Lower lobe of right lung (tissue), 2 donors: ENCODE measurements at regions not wholly inside any gene's neighbourhood (a gene's known extent, or its start where the extent isn't known, plus 50 kb on each side); places are given as distances from the start of the nearest gene placed in this dataset.
A peak's percentile ranks its signal among the peaks of the same experiment; 100 is the strongest.
"Not testable (repeated sequence)": the region's sequence is repeated elsewhere in the genome, so short reads cannot be mapped to it uniquely, and the experiment has no call there.

ENCODE experiments used
- ATAC-seq, 2 donors: fragments of 200-7000 bp; cut with Tn5 transposase; one replicate each; pipeline ENCODE4 v1.9.1; 2020 to 2022; ENCODE audit warnings: mild to moderate bottlenecking in 2 of 2, moderate library complexity in 2 of 2
- DNase-seq: peaks from one replicate; pipeline ENCODE4 v3.0.0-alpha.2; 2020
- H3K27ac ChIP-seq: fragments of 200-600 bp; one replicate; pipeline ENCODE4 v1.8.0; 2022
- H3K27me3 ChIP-seq: fragments of 200-600 bp; one replicate; pipeline ENCODE4 v1.8.0; 2022; ENCODE audit warnings: low read depth
- H3K36me3 ChIP-seq: fragments of 200-600 bp; one replicate; pipeline ENCODE4 v1.8.0; 2022; ENCODE audit warnings: mild to moderate bottlenecking
- H3K4me1 ChIP-seq: fragments of 200-600 bp; one replicate; pipeline ENCODE4 v1.8.0; 2022
- H3K4me3 ChIP-seq: fragments of 200-600 bp; one replicate; pipeline ENCODE4 v1.8.0; 2022; ENCODE audit warnings: mild to moderate bottlenecking
- H3K9me3 ChIP-seq: fragments of 200-600 bp; one replicate; pipeline ENCODE4 v1.8.0; 2022
- intact Hi-C: fragments of 100-400 bp; cut with DNase I; formaldehyde crosslinking; loops from one replicate; pipeline ENCODE4 v1.11.0; 2022
- TF ChIP-seq, protein P1 (sequence below): fragments of 200-600 bp; IDR thresholded peaks from one replicate; pipeline ENCODE4 v1.8.0; 2022; ENCODE audit warnings: antibody characterized with exemption, mild to moderate bottlenecking
- donor health status: DM: no; HTN: yes; CAD: no; lungs with severe emphysema.

- no peak for ATAC-seq
Measured at GRCh38 chr7:98733036-98733435, 116.0 kb downstream of the NPTX2 start.

GRCh38 chr7:98735801-98736200 lies 118.7 kb downstream of the NPTX2 start:
- TF ChIP-seq, protein P1, sequence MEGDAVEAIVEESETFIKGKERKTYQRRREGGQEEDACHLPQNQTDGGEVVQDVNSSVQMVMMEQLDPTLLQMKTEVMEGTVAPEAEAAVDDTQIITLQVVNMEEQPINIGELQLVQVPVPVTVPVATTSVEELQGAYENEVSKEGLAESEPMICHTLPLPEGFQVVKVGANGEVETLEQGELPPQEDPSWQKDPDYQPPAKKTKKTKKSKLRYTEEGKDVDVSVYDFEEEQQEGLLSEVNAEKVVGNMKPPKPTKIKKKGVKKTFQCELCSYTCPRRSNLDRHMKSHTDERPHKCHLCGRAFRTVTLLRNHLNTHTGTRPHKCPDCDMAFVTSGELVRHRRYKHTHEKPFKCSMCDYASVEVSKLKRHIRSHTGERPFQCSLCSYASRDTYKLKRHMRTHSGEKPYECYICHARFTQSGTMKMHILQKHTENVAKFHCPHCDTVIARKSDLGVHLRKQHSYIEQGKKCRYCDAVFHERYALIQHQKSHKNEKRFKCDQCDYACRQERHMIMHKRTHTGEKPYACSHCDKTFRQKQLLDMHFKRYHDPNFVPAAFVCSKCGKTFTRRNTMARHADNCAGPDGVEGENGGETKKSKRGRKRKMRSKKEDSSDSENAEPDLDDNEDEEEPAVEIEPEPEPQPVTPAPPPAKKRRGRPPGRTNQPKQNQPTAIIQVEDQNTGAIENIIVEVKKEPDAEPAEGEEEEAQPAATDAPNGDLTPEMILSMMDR: no peak
- Histone ChIP-seq H3K4me3 (no peak overlapping the region), H3K27me3 (no peaks in the 10 kb centered on the region), H3K9me3 (no peaks in the 10 kb centered on the region), H3K36me3 (no peaks in the 10 kb centered on the region), H3K4me1 (no peaks in the 10 kb centered on the region), H3K27ac (no peak overlapping the region)
- DNase-seq: no peak
- ATAC-seq: no peak
- intact Hi-C loops: no loop called here

More at GRCh38 chr7:98733036-98733435, 116.0 kb downstream of the NPTX2 start:
- H3K36me3 ChIP-seq: no peaks in the 10 kb centered on the region
- H3K4me1 ChIP-seq: no peaks in the 10 kb centered on the region
- DNase-seq: no peak
- no peaks in the 10 kb centered on the region for H3K9me3 ChIP-seq
- no peak overlapping the region for H3K27ac ChIP-seq
- H3K27me3 ChIP-seq: no peaks in the 10 kb centered on the region
- intact Hi-C loops: no loop called here
- TF ChIP-seq, protein P1: peak; percentile 26
- no peak overlapping the region for H3K4me3 ChIP-seq

DNA sequence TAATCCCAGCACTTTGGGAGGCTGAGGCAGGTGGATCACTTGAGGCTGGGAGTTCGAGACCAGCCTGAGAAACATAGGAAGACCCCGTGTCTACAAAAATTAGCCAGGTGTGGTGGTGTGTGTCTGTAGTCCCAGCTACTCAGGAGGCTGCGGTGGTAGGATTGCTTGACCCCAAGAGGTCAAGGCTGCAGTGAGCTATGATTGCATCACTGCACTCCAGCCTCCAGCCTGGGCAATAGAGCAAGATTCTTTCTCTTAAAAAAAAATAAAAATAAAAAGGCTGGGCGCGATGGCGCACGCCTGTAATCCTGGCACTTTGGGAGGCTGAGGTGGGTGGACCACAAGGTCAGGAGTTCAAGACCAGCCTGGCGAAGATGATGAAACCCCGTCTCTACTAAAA lies 119.4 kb downstream of the NPTX2 start:
- ATAC-seq, H3K36me3 ChIP-seq, H3K27ac ChIP-seq, H3K27me3 ChIP-seq, intact Hi-C loops, H3K4me1 ChIP-seq, DNase-seq, H3K4me3 ChIP-seq, H3K9me3 ChIP-seq: not testable (repeated sequence)

DNA sequence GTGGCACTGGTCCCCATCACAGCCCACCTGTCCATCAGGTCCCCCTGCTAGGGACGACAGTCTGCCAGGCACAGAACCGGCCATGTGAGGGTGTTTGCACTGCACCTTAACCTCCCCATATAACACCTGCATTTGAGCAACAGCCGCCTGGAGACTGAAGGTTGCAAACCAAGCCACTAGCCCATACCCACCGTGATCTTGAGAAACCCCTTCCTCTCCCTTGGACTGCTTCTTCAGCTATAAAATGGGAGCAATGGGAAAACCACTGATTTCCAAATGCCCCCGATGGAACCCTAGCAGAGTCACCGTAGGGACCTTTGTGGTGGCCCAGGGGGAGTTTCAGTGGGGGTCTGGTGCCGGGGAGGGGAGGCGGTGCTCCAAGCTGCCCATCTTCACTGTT lies 120.1 kb downstream of the NPTX2 start:
- Histone ChIP-seq H3K4me1 (no peaks in the 10 kb centered on the region), H3K36me3 (no peaks in the 10 kb centered on the region), H3K4me3 (no peak overlapping the region), H3K9me3 (no peaks in the 10 kb centered on the region), H3K27me3 (no peaks in the 10 kb centered on the region), H3K27ac (no peak overlapping the region)
- no peak for DNase-seq
- TF ChIP-seq, protein P1: no peak
- intact Hi-C loops: no loop called here
- no peak for ATAC-seq

DNA sequence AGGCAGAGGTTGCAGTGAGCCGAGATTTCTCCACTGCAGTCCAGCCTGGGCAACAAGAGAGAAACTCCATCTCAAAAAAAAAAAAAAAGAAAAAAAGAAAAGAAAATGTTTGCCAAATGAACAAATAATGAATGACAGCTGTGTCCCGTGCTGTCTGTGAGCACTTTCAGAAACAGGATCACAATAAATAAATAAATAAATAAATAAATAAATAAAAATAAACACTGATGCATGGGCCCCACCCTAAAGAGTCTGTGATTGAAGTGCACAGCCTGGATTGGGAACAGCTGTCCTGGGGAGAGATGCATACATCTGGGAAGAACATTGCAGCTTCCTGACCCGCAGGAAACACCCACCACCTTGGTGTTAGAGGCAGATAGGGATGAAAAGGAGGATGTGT lies 123.6 kb downstream of the NPTX2 start:
- H3K36me3 ChIP-seq: no peaks in the 10 kb centered on the region
- no peaks in the 10 kb centered on the region for H3K4me1 ChIP-seq
- DNase-seq: no peak
- TF ChIP-seq, protein P1: no peak
- H3K9me3 ChIP-seq: no peaks in the 10 kb centered on the region
- no peak overlapping the region for H3K4me3 ChIP-seq
- no peak for ATAC-seq
- H3K27ac ChIP-seq: no peak overlapping the region
- intact Hi-C loops: loop anchor here (10.0 kb wide), 1 partner anchor 306 kb away; no protein-coding TSS in a partner anchor
- no peaks in the 10 kb centered on the region for H3K27me3 ChIP-seq

- Histone ChIP-seq H3K27ac (no peak overlapping the region), H3K4me3 (no peak overlapping the region), H3K9me3 (no peaks in the 10 kb centered on the region), H3K36me3 (no peaks in the 10 kb centered on the region), H3K27me3 (peaks cover 7% of the 10 kb centered on the region), H3K4me1 (no peaks in the 10 kb centered on the region)
- TF ChIP-seq, protein P1: peak; percentile 79
- ATAC-seq (peak; percentile 67 to 73), DNase-seq (peak; percentile 79)
- intact Hi-C loops: loop anchor here (10.0 kb wide), 1 partner anchor 311 kb away; no protein-coding TSS in a partner anchor
Measured at GRCh38 chr7:98745722-98746318, 124.0 kb downstream of the TMEM130 start.
